Panc1 (cell line): ENCODE measurements at regions not wholly inside any gene's neighbourhood (a gene's known extent, or its start where the extent isn't known, plus 50 kb on each side); places are given as distances from the start of the nearest gene placed in this dataset.

ENCODE experiments used
- ATAC-seq: fragments of 200-7000 bp; cut with Tn5 transposase; 2 replicates; pipeline ENCODE4 v1.9.1; 2020; ENCODE audit warnings: mild to moderate bottlenecking, moderate library complexity
- BruUV-seq: library from RNA; stranded (reverse); fragments of 400-500 nt; replicated peaks from 2 replicates; lab custom pipeline; 2021; lab: Mats Ljungman, UMichigan
- CTCF ChIA-PET: fragments of 300-600 bp; sonication (Branson Sonifier 250); formaldehyde crosslinking; loops from one replicate; lab custom pipeline; 2022; ENCODE audit warnings: antibody characterized with exemption; lab: Charles Lee
- POLR2A ChIA-PET: fragments of 300-600 bp; sonication (Branson Sonifier 250); formaldehyde crosslinking; loops from one replicate; lab custom pipeline; 2022; ENCODE audit warnings: antibody characterized with exemption; lab: Charles Lee
- DNase-seq: peaks from one replicate; pipeline ENCODE4 v3.0.0-alpha.2; 2010; ENCODE audit warnings: low read depth, low spot score
- H3K27ac ChIP-seq: 2 replicates; pipeline ENCODE4 v1.5.1; 2011; ENCODE audit warnings: mild to moderate bottlenecking, low read length, inconsistent platforms
- H3K27me3 ChIP-seq: fragments of 200-500 bp; sonication (Bioruptor generic); 2 replicates; pipeline ENCODE4 v1.6.0; 2014; ENCODE audit warnings: low read length, inconsistent platforms; ENCODE audit not compliant: control insufficient read depth, insufficient read depth
- H3K36me3 ChIP-seq: fragments of 200-500 bp; sonication (Bioruptor generic); 2 replicates; pipeline ENCODE4 v1.5.1; 2014; ENCODE audit warnings: inconsistent platforms, mild to moderate bottlenecking, low read length, moderate library complexity; ENCODE audit not compliant: control insufficient read depth, insufficient read depth
- H3K4me1 ChIP-seq: 2 replicates; pipeline ENCODE4 v1.5.1; 2011; ENCODE audit warnings: inconsistent platforms, mild to moderate bottlenecking, low read length, moderate library complexity; ENCODE audit not compliant: control insufficient read depth, insufficient read depth
- H3K4me3 ChIP-seq, 2 experiments: 2 replicates each; pipeline ENCODE4 v1.5.1; 2011 to 2012; ENCODE audit warnings: low read depth in 2 of 2, low read length in 2 of 2, mild to moderate bottlenecking in 2 of 2, inconsistent platforms in 1 of 2, moderate library complexity in 1 of 2
- H3K9me3 ChIP-seq: fragments of 200-500 bp; sonication (Bioruptor generic); 2 replicates; pipeline ENCODE4 v1.5.1; 2014; ENCODE audit warnings: low read depth, mild to moderate bottlenecking, inconsistent platforms, low read length, moderate library complexity; ENCODE audit not compliant: control insufficient read depth, insufficient read depth
- CTCF ChIP-seq: fragments of 450-650 bp; IDR thresholded peaks from 2 replicates; pipeline ENCODE4 v1.5.1; 2017; ENCODE audit warnings: mild to moderate bottlenecking
- POLR2AphosphoS5 ChIP-seq: IDR thresholded peaks from 2 replicates; pipeline ENCODE4 v1.6.1; 2012; ENCODE audit warnings: mild to moderate bottlenecking, low read depth, low read length, moderate library complexity
- REST ChIP-seq, 2 experiments: IDR thresholded peaks; 2 replicates each; pipeline ENCODE4 v1.6.1; 2011 to 2012; ENCODE audit warnings: low read depth in 2 of 2, control low read depth in 1 of 2, low read length in 1 of 2, mild to moderate bottlenecking in 1 of 2, moderate library complexity in 1 of 2; ENCODE audit not compliant: insufficient read depth in 1 of 2
- SIN3A ChIP-seq: IDR thresholded peaks from 2 replicates; pipeline ENCODE4 v1.6.1; 2012; ENCODE audit warnings: low read depth, mild to moderate bottlenecking, low read length, moderate library complexity, borderline replicate concordance; ENCODE audit not compliant: insufficient read depth
- TCF7L2 ChIP-seq: IDR thresholded peaks from 2 replicates; pipeline ENCODE4 v1.6.1; 2011; ENCODE audit warnings: mild to moderate bottlenecking, low read depth, low read length, inconsistent platforms
- in situ Hi-C: cut with HindIII; loops from 2 replicates; pipeline ENCODE4 v1.10.0; 2016; ENCODE audit warnings: low sequenced_read_pairs, low pct_unique_long_range_greater_than_20kb
- intact Hi-C: fragments of 100-400 bp; cut with micrococcal nuclease; formaldehyde crosslinking; loops from one replicate; pipeline ENCODE4 v1.10.0; 2022; ENCODE audit not compliant: unreplicated experiment

GRCh38 chr7:52005613-52006012, 689.0 kb upstream of the COBL start:
- Histone ChIP-seq H3K4me3 (no peak overlapping the region), H3K27me3 (no peaks in the 10 kb centered on the region), H3K36me3 (no peaks in the 10 kb centered on the region), H3K4me1 (no peaks in the 10 kb centered on the region), H3K9me3 (no peaks in the 10 kb centered on the region), H3K27ac (no peak overlapping the region)
- in situ Hi-C loops, result no loop called here
- no peak for DNase-seq
- intact Hi-C loops, result no loop called here
- ATAC-seq, result no peak
- BruUV-seq, result no TSS peak
- POLR2A ChIA-PET, result no interaction called here
- CTCF ChIA-PET, result no interaction called here
- TF ChIP-seq SIN3A, result no peak
- no peak for TF ChIP-seq CTCF
- no peak for TF ChIP-seq POLR2AphosphoS5
- no peak for TF ChIP-seq REST (IDR thresholded peaks at IDR 0.05; ENCODE audit: insufficient read depth in 1 of 2, low read depth in 2 of 2, low read length in 1 of 2)
- TF ChIP-seq TCF7L2, result no peak

GRCh38 chr7:51995596-51996179, 679.1 kb upstream of the COBL start:
- DNase-seq (no peak), ATAC-seq (no peak)
- intact Hi-C loops (no loop called here), in situ Hi-C loops (no loop called here)
- Histone ChIP-seq H3K4me1 (no peaks in the 10 kb centered on the region), H3K27ac (no peak overlapping the region), H3K27me3 (no peaks in the 10 kb centered on the region), H3K4me3 (no peak overlapping the region), H3K9me3 (no peaks in the 10 kb centered on the region), H3K36me3 (no peaks in the 10 kb centered on the region)
- no TSS peak for BruUV-seq
- POLR2A ChIA-PET, result no interaction called here
- no peak for TF ChIP-seq POLR2AphosphoS5
- no peak for TF ChIP-seq CTCF
- TF ChIP-seq TCF7L2, result no peak
- no peak for TF ChIP-seq SIN3A
- no peak for TF ChIP-seq REST (IDR thresholded peaks at IDR 0.05; ENCODE audit: insufficient read depth in 1 of 2, low read depth in 2 of 2, low read length in 1 of 2)
- CTCF ChIA-PET, result no interaction called here
